SKM-1 (cell line): ENCODE measurements at regions not wholly inside any gene's neighbourhood (a gene's known extent, or its start where the extent isn't known, plus 50 kb on each side); places are given as distances from the start of the nearest gene placed in this dataset.

ENCODE experiments used
- DNase-seq: peaks from one replicate; lab custom pipeline; 2025; ENCODE audit not compliant: unreplicated experiment; lab: John Stamatoyannopoulos, UW

GRCh38 chr14:38105106-38105702 is 102.5 kb upstream of the SSTR1 start:
- no peak for DNase-seq

GRCh38 chr14:38107216-38107631 is 100.5 kb upstream of the SSTR1 start:
- no peak for DNase-seq

GRCh38 chr14:38108681-38109080 is 99.0 kb upstream of the SSTR1 start:
- DNase-seq, result no peak

GRCh38 chr14:38110258-38110657 is 97.4 kb upstream of the SSTR1 start:
- no peak for DNase-seq

- no peak for DNase-seq
Measured at GRCh38 chr14:38111046-38111445, 96.7 kb upstream of the SSTR1 start.

- DNase-seq, result no peak
Measured at GRCh38 chr14:38113546-38113945, 94.2 kb upstream of the SSTR1 start.

GRCh38 chr14:38116895-38117294 is 90.8 kb upstream of the SSTR1 start:
- DNase-seq, result no peak

- no peak for DNase-seq
Measured at GRCh38 chr14:38120109-38120508, 87.6 kb upstream of the SSTR1 start.

GRCh38 chr14:38121320-38122020 is 86.2 kb upstream of the SSTR1 start:
- no peak for DNase-seq

GRCh38 chr14:38122241-38122640 is 85.5 kb upstream of the SSTR1 start:
- DNase-seq, result no peak

- no peak for DNase-seq
Measured at GRCh38 chr14:38124506-38124905, 83.2 kb upstream of the SSTR1 start.

GRCh38 chr14:38125481-38126037 is 82.1 kb upstream of the SSTR1 start:
- DNase-seq, result no peak

GRCh38 chr14:38127356-38127755 is 80.3 kb upstream of the SSTR1 start:
- no peak for DNase-seq

- DNase-seq, result no peak
Measured at GRCh38 chr14:38127784-38128183, 79.9 kb upstream of the SSTR1 start.

- no peak for DNase-seq
Measured at GRCh38 chr14:38128640-38129039, 79.1 kb upstream of the SSTR1 start.

- no peak for DNase-seq
Measured at GRCh38 chr14:38129192-38129591, 78.5 kb upstream of the SSTR1 start.

- no peak for DNase-seq
Measured at GRCh38 chr14:38129705-38130104, 78.0 kb upstream of the SSTR1 start.

- no peak for DNase-seq
Measured at GRCh38 chr14:38134416-38135030, 73.2 kb upstream of the SSTR1 start.

GRCh38 chr14:38135106-38135867 is 72.4 kb upstream of the SSTR1 start:
- DNase-seq, result no peak

- DNase-seq, result no peak
Measured at GRCh38 chr14:38137005-38137404, 70.7 kb upstream of the SSTR1 start.

GRCh38 chr14:38138473-38139138 is 69.1 kb upstream of the SSTR1 start:
- no peak for DNase-seq
